Neuron (in vitro differentiated cells): ENCODE measurements at regions not wholly inside any gene's neighbourhood (a gene's known extent, or its start where the extent isn't known, plus 50 kb on each side); places are given as distances from the start of the nearest gene placed in this dataset.
"Not testable (repeated sequence)": the region's sequence is repeated elsewhere in the genome, so short reads cannot be mapped to it uniquely, and the experiment has no call there.

Experiments used
- H2AFZ ChIP-seq: one replicate; pipeline ENCODE4 v1.6.1; 2013; ENCODE audit warnings: low read depth, mild to moderate bottlenecking, inconsistent platforms, low read length, moderate library complexity
- H3K27me3 ChIP-seq: one replicate; pipeline ENCODE4 v1.6.1; 2013; ENCODE audit warnings: low read length; ENCODE audit not compliant: insufficient read depth
- H3K36me3 ChIP-seq: one replicate; pipeline ENCODE4 v1.6.1; 2013; ENCODE audit warnings: low read length; ENCODE audit not compliant: insufficient read depth
- H3K4me1 ChIP-seq: one replicate; pipeline ENCODE4 v1.6.1; 2013; ENCODE audit warnings: low read length; ENCODE audit not compliant: insufficient read depth
- H3K4me3 ChIP-seq: 2 replicates; pipeline ENCODE4 v1.5.1; 2013; ENCODE audit warnings: mild to moderate bottlenecking, low read length, moderate library complexity
- H3K9me3 ChIP-seq: one replicate; pipeline ENCODE4 v1.6.1; 2013; ENCODE audit warnings: low read length

DNA sequence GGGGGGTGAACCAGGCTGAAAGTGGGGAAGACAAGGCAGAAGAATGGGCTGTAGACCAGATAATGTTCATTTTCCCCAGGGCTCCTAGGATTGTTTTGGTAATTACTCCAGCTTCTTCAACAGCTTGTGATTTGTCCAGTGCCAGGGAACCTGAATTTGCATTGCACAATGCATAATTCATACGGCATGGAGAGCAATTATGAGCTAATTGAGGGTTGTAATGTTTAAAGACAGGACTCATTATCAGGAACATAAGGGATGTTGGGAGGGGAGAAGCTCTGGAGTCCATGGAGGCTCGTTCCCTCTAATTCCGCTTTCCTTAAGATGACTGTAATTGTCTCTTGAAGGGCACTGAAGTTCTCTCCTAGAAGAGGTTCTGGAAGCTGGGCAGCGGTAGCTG lies 405.0 kb upstream of the ZMIZ1 start:
- H3K27me3 ChIP-seq: no peaks in the 10 kb centered on the region
- no peak overlapping the region for H2AFZ ChIP-seq
- H3K9me3 ChIP-seq: peaks cover 6% of the 10 kb centered on the region
- H3K4me1 ChIP-seq: no peaks in the 10 kb centered on the region
- no peak overlapping the region for H3K4me3 ChIP-seq
- H3K36me3 ChIP-seq: no peaks in the 10 kb centered on the region

DNA sequence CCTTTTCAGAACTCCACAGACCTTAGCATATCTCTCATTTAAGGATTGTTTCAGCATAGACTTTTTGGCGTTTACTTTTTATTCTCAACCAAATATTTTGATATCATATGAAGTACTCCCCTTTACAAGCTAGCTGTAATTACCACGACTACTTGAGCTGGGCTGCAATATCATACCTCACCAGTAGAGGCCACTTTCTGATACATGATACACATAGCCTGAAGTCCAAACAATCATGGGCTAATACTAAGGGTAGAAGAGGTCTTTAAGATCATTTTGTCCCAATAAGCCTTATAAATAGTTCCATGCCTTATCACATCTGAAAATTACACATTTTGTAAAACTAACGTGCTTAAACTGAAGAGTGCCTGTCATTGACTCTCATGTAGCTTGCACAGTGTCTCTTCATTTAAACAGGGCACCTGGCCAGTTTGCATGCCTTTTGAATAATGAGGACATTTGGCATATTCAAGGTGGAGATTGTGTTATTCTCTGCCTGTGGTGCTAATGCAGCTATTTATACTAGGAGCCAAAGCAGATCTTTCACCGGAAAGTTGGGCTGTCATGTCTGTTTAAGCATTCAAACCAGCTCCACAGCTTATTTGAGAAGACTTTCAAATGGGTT lies 403.7 kb upstream of the ZMIZ1 start:
- peaks cover 6% of the 10 kb centered on the region for H3K9me3 ChIP-seq
- no peaks in the 10 kb centered on the region for H3K36me3 ChIP-seq
- no peaks in the 10 kb centered on the region for H3K27me3 ChIP-seq
- no peaks in the 10 kb centered on the region for H3K4me1 ChIP-seq
- no peak overlapping the region for H3K4me3 ChIP-seq
- H2AFZ ChIP-seq: no peak overlapping the region

DNA sequence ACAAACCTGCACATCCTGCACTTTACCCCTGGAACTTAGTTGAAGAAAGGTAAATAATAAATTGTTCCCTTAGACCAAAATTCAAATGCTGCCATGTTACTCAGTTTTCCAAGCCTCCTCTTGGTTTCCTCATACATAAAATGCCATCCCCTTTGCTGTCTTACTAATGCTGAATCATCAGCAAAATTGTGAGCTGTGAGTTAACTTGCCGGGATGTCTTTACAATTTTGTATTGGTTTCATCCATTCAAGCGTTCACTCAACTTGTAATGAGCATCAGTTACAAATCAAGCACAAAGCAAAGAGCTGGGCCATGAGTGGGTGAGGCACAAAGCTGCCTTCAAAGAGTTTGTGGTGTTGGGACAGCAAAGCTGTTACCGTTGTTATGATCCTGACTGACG lies 395.8 kb upstream of the ZMIZ1 start:
- no peak overlapping the region for H2AFZ ChIP-seq
- no peaks in the 10 kb centered on the region for H3K36me3 ChIP-seq
- no peak overlapping the region for H3K4me3 ChIP-seq
- no peaks in the 10 kb centered on the region for H3K27me3 ChIP-seq
- no peaks in the 10 kb centered on the region for H3K9me3 ChIP-seq
- peaks cover 2% of the 10 kb centered on the region for H3K4me1 ChIP-seq

DNA sequence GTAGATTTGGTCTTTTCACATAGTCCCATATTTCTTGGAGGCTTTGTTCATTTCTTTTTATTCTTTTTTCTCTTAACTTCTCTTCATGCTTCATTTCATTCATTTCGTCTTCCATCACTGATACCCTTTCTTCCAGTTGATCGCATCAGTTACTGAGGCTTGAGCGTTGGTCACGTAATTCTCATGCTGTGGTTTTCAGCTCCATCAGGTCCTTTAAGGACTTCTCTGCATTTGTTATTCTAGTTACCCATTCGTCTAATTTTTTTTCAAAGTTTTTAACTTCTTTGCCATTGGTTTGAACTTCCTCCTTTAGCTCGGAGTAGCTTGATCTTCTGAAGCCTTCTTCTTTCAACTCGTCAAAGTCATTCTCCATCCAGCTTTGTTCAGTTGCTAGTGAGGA lies 387.6 kb upstream of the ZMIZ1 start:
- not testable (repeated sequence) for H2AFZ ChIP-seq, H3K4me3 ChIP-seq, H3K4me1 ChIP-seq, H3K9me3 ChIP-seq, H3K27me3 ChIP-seq, H3K36me3 ChIP-seq

DNA sequence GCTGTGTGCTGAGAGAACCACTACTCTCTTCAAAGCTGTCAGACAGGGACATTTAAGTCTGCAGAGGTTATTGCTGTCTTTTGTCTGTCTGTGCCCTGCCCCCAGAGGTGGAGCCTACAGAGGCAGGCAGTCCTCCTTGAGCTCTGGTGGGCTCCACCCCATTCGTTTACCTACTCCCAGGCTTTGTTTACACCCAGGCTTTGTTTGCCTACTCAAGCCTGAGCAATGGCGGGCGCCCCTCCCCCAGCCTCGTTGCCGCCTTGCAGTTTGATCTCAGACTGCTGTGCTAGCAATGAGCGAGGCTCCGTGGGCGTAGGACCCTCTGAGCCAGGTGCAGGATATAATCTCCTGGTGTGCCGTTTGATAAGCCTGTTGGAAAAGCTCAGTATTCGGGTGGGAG lies 386.8 kb upstream of the ZMIZ1 start:
- not testable (repeated sequence) for H3K27me3 ChIP-seq, H3K4me3 ChIP-seq

DNA sequence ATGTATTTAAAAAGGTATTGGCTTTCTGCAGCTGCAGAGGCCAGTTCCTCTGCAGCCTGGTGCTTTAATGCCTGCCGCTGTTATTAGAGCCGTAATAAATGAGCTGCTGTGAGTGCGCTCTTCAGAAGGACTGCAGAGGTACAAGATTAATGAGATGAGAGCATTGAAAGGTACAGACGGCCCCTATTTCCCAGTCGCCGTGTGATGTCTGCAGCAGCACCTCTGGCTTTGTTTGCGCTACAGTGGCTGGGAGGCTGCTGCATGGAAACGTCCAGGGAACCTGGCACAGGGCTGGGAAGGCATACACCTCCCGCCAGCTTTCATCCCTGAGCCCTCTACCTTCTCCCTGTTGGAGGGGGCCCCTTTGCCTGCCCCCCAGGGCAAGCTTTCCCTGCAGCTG lies 383.8 kb upstream of the ZMIZ1 start:
- Histone ChIP-seq H3K4me1 (peaks cover 22% of the 10 kb centered on the region), H3K4me3 (no peak overlapping the region), H3K27me3 (no peaks in the 10 kb centered on the region), H3K36me3 (no peaks in the 10 kb centered on the region), H3K9me3 (peaks cover 6% of the 10 kb centered on the region), H2AFZ (no peak overlapping the region)

More for the DNA sequence above, 386.8 kb upstream of the ZMIZ1 start:
- not testable (repeated sequence) for H3K4me1 ChIP-seq, H2AFZ ChIP-seq, H3K36me3 ChIP-seq, H3K9me3 ChIP-seq

DNA sequence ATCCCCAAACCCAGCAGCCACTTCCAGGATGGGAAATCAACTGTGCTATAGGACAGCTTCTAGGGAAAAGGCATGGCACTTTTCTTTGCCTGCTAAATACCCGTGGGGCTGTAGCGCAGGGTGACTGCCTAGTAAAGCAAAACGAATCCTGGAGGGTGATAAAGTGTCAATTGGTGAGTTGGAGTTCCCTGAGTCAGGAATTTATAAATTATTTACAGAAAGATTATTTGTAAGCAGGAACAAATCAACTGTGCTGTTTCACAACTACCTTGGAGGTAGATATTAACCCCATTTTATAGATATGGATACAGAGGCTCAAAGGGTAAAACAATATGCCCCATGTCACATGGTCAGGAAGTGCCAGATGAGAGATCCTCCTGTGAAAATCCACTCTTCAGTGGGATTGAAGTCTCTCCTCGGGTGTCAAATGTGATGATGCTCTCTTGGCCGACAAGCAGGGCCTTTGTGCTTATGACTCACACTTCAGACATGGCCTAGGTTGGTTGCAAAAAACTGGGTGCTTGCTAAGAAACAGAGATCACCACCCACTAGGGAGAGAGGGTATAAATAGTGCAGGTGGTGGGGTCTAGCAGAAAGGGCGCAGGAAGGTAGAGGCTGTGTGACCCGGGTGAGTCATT lies 383.2 kb upstream of the ZMIZ1 start:
- Histone ChIP-seq H3K4me3 (no peak overlapping the region), H3K4me1 (peaks cover 22% of the 10 kb centered on the region), H2AFZ (no peak overlapping the region), H3K36me3 (no peaks in the 10 kb centered on the region), H3K27me3 (no peaks in the 10 kb centered on the region), H3K9me3 (peaks cover 6% of the 10 kb centered on the region)

DNA sequence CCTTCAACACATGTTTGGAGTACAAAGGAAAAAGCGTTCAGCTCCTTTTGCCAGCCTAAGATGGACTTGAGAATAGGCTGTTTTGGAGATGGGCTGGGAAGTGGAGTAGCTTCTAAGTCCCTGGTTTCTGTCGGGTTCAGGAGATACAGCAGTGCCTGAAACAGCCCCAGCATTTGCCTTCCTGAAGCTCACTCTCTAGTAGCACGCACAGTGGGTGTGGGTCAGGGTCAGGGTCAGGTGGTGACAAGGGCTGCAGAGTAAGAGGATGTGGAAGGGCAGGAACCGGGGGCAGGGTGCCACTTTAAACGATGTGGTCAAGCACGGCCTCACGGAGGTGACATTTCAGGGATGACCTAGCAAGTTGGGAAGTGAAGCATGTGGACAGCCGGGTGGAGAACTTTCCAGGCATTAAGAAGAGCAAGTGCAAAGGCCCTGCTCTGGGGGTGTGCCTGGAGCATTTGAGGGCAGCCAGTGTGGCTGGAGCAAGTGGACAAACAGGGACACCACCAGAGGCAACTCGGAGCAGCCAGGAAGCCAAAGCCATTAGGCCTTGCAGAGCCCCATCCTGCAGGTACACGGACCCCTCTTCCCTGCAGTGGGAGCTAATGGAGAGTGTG lies 382.2 kb upstream of the ZMIZ1 start:
- Histone ChIP-seq H3K9me3 (peaks cover 6% of the 10 kb centered on the region), H3K4me1 (peaks cover 22% of the 10 kb centered on the region), H3K36me3 (no peaks in the 10 kb centered on the region), H2AFZ (no peak overlapping the region), H3K27me3 (no peaks in the 10 kb centered on the region), H3K4me3 (no peak overlapping the region)

DNA sequence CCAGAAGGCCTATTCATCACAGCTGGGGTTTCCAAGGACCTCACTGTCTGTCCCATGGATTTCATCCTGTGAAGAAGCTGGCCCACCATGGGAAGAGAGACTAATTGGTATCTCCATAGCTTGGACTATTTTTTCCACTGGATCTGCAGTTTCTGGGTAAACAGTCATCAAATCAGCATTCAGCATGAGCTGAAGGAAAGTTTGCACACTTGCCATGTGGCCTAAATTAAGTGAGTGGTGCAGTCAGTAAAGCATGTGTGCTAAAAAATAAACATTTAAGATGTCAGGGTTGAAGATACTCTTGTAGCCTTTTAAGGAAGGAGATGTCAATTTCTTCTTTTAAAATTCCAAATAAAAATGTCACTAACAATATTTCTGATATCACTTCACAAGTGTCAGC lies 381.1 kb upstream of the ZMIZ1 start:
- H3K36me3 ChIP-seq: no peaks in the 10 kb centered on the region
- H3K9me3 ChIP-seq: peaks cover 6% of the 10 kb centered on the region
- no peaks in the 10 kb centered on the region for H3K27me3 ChIP-seq
- H2AFZ ChIP-seq: no peak overlapping the region
- H3K4me1 ChIP-seq: peaks cover 22% of the 10 kb centered on the region
- no peak overlapping the region for H3K4me3 ChIP-seq

DNA sequence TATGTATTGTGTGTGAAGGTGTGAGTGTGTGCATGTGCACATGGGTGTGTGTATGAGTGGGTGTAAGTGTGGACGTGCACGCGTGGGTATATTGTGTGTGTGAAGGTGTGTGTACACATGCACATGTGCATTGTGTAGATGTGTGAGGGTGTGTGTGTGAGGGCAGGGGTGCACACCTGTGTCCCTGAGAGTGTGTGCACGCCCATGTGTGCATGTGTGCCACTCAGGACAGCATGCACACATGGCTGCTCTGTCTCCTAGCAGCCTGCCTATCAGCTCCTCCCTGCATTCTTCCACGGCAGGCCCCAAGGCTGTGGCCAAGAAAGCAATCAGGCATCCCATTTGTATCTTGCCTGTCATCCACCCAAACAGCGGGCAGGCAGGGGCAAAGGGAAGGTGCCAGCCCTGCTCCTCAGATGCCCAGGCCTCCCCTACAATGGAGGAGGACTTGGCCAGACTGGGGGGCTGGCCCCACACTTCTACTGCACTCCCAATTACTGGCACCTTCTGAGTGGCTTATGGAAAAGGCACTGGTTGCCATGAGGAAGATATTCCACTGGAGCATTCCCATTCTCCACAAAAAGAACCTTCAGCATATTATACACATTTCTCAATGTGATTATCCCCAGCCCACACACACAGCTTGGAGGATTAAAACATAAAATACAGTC lies 380.4 kb upstream of the ZMIZ1 start:
- Histone ChIP-seq H2AFZ (no peak overlapping the region), H3K36me3 (no peaks in the 10 kb centered on the region), H3K4me3 (no peak overlapping the region), H3K4me1 (peaks cover 22% of the 10 kb centered on the region), H3K9me3 (peaks cover 3% of the 10 kb centered on the region), H3K27me3 (peaks cover 2% of the 10 kb centered on the region)

DNA sequence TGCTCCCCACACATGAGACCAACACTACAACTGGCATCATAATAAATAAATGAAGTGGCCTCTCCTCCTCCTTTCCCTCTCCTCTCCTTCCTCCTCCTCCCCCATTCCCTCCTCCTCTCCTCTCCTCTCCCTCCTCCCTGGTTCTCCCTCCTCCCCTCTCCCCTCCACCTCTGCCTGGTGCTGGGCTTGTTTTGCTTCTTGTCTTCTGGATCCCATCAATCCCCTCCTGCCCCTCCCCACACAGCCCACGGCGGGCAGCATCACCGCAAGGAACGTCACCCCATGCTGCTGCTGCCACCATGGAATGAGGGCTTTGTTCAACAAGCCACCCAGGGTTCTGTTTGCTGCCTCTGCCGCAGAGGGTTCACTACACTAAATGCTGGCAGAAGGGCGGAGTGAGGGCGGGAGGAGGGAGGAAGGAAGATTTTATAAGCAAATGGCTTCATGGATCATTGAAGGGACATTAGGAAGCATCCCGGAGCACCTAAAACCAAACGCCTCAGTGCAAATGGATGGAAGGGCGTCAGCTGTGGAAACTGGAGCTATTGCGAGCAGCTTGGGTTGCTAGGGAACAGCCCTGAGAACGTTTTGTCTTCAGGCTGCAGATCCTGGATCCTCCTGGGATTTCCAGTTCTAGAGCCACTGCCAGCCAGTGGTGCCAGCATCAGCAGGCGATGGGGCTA lies 379.7 kb upstream of the ZMIZ1 start:
- no peaks in the 10 kb centered on the region for H3K36me3 ChIP-seq
- H3K9me3 ChIP-seq: peaks cover 3% of the 10 kb centered on the region
- peaks cover 2% of the 10 kb centered on the region for H3K27me3 ChIP-seq
- H3K4me3 ChIP-seq: no peak overlapping the region
- H3K4me1 ChIP-seq: peaks cover 22% of the 10 kb centered on the region
- H2AFZ ChIP-seq: no peak overlapping the region

DNA sequence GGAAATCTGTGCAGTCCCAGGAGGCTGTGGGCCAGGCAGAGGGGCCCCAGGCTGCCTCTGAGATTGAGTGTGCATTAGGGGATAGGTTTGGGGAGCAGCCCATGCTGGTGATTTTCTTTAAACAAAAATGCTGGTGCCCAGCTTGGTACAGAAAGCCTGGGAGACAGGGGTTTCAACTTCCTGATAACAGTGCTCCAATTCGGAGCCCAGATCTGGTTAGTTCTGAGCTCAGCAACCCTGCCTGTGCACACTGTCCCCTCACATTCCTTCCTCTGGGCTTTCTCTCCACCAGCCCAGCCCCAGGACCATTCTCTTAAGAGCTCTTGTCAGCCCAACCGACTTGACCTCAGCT lies 379.2 kb upstream of the ZMIZ1 start:
- Histone ChIP-seq H2AFZ (no peak overlapping the region), H3K27me3 (peaks cover 2% of the 10 kb centered on the region), H3K4me1 (peaks cover 20% of the 10 kb centered on the region), H3K36me3 (no peaks in the 10 kb centered on the region), H3K4me3 (no peak overlapping the region), H3K9me3 (peaks cover 3% of the 10 kb centered on the region)
